IMR-90 (cell line): ENCODE measurements at regions not wholly inside any gene's neighbourhood (a gene's known extent, or its start where the extent isn't known, plus 50 kb on each side); places are given as distances from the start of the nearest gene placed in this dataset.

Experiments
- MAFK ChIP-seq: IDR thresholded peaks from 2 replicates; pipeline ENCODE4 v1.6.1; 2012; ENCODE audit warnings: low read depth, low read length, improper control_type of control experiment
- MAZ ChIP-seq: IDR thresholded peaks from 2 replicates; pipeline ENCODE4 v1.6.1; 2012; ENCODE audit warnings: low read depth, mild to moderate bottlenecking, low read length, improper control_type of control experiment, moderate library complexity, borderline replicate concordance
- NFE2L2 ChIP-seq: fragments of 150-350 bp; IDR thresholded peaks from 2 replicates; pipeline ENCODE4 v1.6.1; 2016; ENCODE audit warnings: low read depth, mild to moderate bottlenecking, low read length
- POLR2A ChIP-seq: IDR thresholded peaks from 2 replicates; pipeline ENCODE4 v1.6.1; 2012; ENCODE audit warnings: mild to moderate bottlenecking, low read depth, low read length
- TF ChIP-seq, protein P1 (sequence below): fragments of 150-350 bp; IDR thresholded peaks from 2 replicates; pipeline ENCODE4 v1.6.1; 2016; ENCODE audit warnings: low read depth, mild to moderate bottlenecking, low read length, moderate library complexity, borderline replicate concordance
- TF ChIP-seq, protein P2 (sequence below): conservative IDR thresholded peaks from 2 replicates; pipeline ENCODE4 v1.5.1; 2012; ENCODE audit warnings: mild to moderate bottlenecking, low read depth, low read length, improper control_type of control experiment

DNA sequence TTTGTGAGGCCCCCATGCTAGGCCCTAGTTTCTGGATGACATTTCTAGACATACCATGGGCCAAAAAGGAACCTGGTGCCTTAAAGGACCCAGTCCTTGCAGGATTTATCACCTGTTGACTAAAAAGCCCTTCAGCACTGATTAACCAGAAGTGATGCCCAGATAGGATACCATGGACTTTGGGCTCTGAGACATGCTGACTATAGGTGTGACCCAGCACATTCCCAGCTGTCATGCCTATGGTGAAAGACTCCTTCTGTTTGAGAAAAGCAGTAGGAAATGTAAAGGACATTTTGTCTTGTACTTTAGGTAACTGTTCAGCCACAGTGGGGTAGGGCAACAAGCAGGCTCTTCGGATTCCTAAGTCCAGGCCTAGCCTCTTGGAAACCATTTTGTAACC, 724.2 kb downstream of the CD109 start:
- no peak for TF ChIP-seq NFE2L2
- TF ChIP-seq, protein P1, sequence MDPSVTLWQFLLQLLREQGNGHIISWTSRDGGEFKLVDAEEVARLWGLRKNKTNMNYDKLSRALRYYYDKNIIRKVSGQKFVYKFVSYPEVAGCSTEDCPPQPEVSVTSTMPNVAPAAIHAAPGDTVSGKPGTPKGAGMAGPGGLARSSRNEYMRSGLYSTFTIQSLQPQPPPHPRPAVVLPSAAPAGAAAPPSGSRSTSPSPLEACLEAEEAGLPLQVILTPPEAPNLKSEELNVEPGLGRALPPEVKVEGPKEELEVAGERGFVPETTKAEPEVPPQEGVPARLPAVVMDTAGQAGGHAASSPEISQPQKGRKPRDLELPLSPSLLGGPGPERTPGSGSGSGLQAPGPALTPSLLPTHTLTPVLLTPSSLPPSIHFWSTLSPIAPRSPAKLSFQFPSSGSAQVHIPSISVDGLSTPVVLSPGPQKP: no peak
- TF ChIP-seq MAZ: no peak
- TF ChIP-seq, protein P2, sequence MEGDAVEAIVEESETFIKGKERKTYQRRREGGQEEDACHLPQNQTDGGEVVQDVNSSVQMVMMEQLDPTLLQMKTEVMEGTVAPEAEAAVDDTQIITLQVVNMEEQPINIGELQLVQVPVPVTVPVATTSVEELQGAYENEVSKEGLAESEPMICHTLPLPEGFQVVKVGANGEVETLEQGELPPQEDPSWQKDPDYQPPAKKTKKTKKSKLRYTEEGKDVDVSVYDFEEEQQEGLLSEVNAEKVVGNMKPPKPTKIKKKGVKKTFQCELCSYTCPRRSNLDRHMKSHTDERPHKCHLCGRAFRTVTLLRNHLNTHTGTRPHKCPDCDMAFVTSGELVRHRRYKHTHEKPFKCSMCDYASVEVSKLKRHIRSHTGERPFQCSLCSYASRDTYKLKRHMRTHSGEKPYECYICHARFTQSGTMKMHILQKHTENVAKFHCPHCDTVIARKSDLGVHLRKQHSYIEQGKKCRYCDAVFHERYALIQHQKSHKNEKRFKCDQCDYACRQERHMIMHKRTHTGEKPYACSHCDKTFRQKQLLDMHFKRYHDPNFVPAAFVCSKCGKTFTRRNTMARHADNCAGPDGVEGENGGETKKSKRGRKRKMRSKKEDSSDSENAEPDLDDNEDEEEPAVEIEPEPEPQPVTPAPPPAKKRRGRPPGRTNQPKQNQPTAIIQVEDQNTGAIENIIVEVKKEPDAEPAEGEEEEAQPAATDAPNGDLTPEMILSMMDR: no peak
- no peak for TF ChIP-seq POLR2A
- TF ChIP-seq MAFK: no peak
